GF-D8 (cell line): ENCODE measurements at regions not wholly inside any gene's neighbourhood (a gene's known extent, or its start where the extent isn't known, plus 50 kb on each side); places are given as distances from the start of the nearest gene placed in this dataset.

Source experiments
- DNase-seq: peaks from one replicate; lab custom pipeline; 2025; lab: John Stamatoyannopoulos, UW

- DNase-seq, result no peak
Observed at GRCh38 chr7:96927131-96927530, 78.2 kb upstream of the DLX6 start.

GRCh38 chr7:96928965-96929364, 76.4 kb upstream of the DLX6 start:
- no peak for DNase-seq

GRCh38 chr7:96931891-96932290, 73.5 kb upstream of the DLX6 start:
- no peak for DNase-seq

- DNase-seq, result no peak
Observed at GRCh38 chr7:96933067-96933645, 72.2 kb upstream of the DLX6 start.

- DNase-seq, result no peak
Observed at GRCh38 chr7:96936621-96937020, 68.7 kb upstream of the DLX6 start.

- no peak for DNase-seq
Observed at GRCh38 chr7:96942112-96942511, 63.2 kb upstream of the DLX6 start.

- DNase-seq, result no peak
Observed at GRCh38 chr7:96949766-96950165, 55.6 kb upstream of the DLX6 start.

- DNase-seq, result no peak
Observed at GRCh38 chr7:96952974-96953391, 52.4 kb upstream of the DLX6 start.

GRCh38 chr7:96953676-96954513, 51.5 kb upstream of the DLX6 start:
- DNase-seq, result no peak
